SK-N-SH treated with all-trans-retinoic acid at 6 μM for 48 hours (cell line): ENCODE measurements at regions not wholly inside any gene's neighbourhood (a gene's known extent, or its start where the extent isn't known, plus 50 kb on each side); places are given as distances from the start of the nearest gene placed in this dataset.

Experiments used
- PPARA ChIP-seq: fragments of 250-450 bp; sonication (Bioruptor Pico); IDR thresholded peaks from 2 replicates; pipeline ENCODE4 v1.5.0; 2020; ENCODE audit warnings: mild to moderate bottlenecking, borderline replicate concordance
- TF ChIP-seq, protein P1 (sequence below): fragments of 250-450 bp; sonication (Bioruptor Pico); IDR thresholded peaks from 2 replicates; pipeline ENCODE4 v1.5.1; 2021; ENCODE audit warnings: mild to moderate bottlenecking, moderate library complexity

DNA sequence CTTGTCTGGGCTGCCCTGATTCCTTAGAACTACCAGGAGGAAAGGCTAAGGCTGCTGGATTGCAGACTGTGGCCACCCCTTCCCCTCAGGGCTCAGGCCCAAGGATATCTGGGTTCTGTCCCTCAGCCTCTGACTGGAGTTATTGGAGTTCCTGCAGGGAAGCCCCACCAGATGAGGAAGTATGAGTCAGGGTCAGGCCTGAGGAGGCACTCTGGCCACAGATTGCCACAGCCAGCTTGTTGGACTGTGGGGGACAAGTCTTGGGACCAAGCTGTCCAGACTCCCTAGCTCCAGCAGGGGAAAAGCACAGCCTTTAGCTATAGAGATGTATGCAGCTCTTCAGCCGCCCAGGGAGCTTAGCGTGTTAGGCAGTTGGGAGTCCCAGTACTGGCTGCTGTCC is 381.9 kb upstream of the TOM1L1 start:
- TF ChIP-seq, protein P1, sequence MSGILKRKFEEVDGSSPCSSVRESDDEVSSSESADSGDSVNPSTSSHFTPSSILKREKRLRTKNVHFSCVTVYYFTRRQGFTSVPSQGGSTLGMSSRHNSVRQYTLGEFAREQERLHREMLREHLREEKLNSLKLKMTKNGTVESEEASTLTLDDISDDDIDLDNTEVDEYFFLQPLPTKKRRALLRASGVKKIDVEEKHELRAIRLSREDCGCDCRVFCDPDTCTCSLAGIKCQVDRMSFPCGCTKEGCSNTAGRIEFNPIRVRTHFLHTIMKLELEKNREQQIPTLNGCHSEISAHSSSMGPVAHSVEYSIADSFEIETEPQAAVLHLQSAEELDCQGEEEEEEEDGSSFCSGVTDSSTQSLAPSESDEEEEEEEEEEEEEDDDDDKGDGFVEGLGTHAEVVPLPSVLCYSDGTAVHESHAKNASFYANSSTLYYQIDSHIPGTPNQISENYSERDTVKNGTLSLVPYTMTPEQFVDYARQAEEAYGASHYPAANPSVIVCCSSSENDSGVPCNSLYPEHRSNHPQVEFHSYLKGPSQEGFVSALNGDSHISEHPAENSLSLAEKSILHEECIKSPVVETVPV: no peak
- TF ChIP-seq PPARA (CRISPR knock-in tag): no peak
